Esophagus muscularis mucosa (tissue), 4 donors: ENCODE measurements at regions not wholly inside any gene's neighbourhood (a gene's known extent, or its start where the extent isn't known, plus 50 kb on each side); places are given as distances from the start of the nearest gene placed in this dataset.

Experiments used
- CTCF ChIP-seq, 3 experiments: fragments of 200-600 bp in 2 of 3; fragments of 450-650 bp in 1 of 3; sonication (generic) in 2 of 3; IDR thresholded peaks; one replicate each; pipeline ENCODE4 v1.5.1; 2017 to 2019; ENCODE audit warnings: antibody characterized with exemption in 3 of 3, mild to moderate bottlenecking in 2 of 3, moderate library complexity in 1 of 3
- EP300 ChIP-seq: sonication (generic); formaldehyde crosslinking; IDR thresholded peaks from one replicate; pipeline ENCODE4 v1.6.1; 2017; ENCODE audit warnings: antibody characterized with exemption
- POLR2A ChIP-seq: fragments of 450-650 bp; IDR thresholded peaks from one replicate; pipeline ENCODE4 v1.6.1; 2017; ENCODE audit warnings: antibody characterized with exemption, moderate library complexity, mild to moderate bottlenecking, low read depth
- POLR2AphosphoS5 ChIP-seq, 2 donors: sonication (generic); formaldehyde crosslinking; IDR thresholded peaks; one replicate each; pipeline ENCODE4 v1.6.1; 2017; ENCODE audit warnings: antibody characterized with exemption in 2 of 2

- TF ChIP-seq POLR2A (no peak), CTCF (IDR thresholded peaks at IDR 0.05) (no peak), POLR2AphosphoS5 (IDR thresholded peaks at IDR 0.05) (no peak), EP300 (no peak)
Observed at GRCh38 chr2:219954331-219954730, 326.9 kb downstream of the SLC4A3 start.
